ENCODE measurements at regions not wholly inside any gene's neighbourhood (a gene's known extent, or its start where the extent isn't known, plus 50 kb on each side); places are given as distances from the start of the nearest gene placed in this dataset.

GRCh38 chr3:150090877-150091276 is 120.2 kb upstream of the PFN2 start:
- H3K4me3 ChIP-seq (ENCODE audit: low read length): no peak overlapping the region
- no peak for TF ChIP-seq CTCF (conservative IDR thresholded peaks at IDR 0.05; ENCODE audit: low read depth, low read length)
- DNase-seq (ENCODE audit: low read depth): no peak

- no peak for TF ChIP-seq CTCF (conservative IDR thresholded peaks at IDR 0.05; ENCODE audit: low read depth, low read length)
- H3K4me3 ChIP-seq (ENCODE audit: low read length): no peak overlapping the region
- DNase-seq (ENCODE audit: low read depth): no peak
These were observed 119.3 kb upstream of the PFN2 start for GRCh38 chr3:150090006-150090405.

- no peak overlapping the region for H3K4me3 ChIP-seq (ENCODE audit: low read length)
- TF ChIP-seq CTCF (conservative IDR thresholded peaks at IDR 0.05; ENCODE audit: low read depth, low read length): no peak
These were observed 113.4 kb upstream of the PFN2 start for GRCh38 chr3:150084128-150084527.

GRCh38 chr3:150083655-150084042 is 113.0 kb upstream of the PFN2 start:
- TF ChIP-seq CTCF (conservative IDR thresholded peaks at IDR 0.05; ENCODE audit: low read depth, low read length): no peak
- no peak overlapping the region for H3K4me3 ChIP-seq (ENCODE audit: low read length)
- no peak for DNase-seq (ENCODE audit: low read depth)

More at GRCh38 chr3:150084128-150084527, 113.4 kb upstream of the PFN2 start:
- no peak for DNase-seq (ENCODE audit: low read depth)

- no peak for TF ChIP-seq CTCF (conservative IDR thresholded peaks at IDR 0.05; ENCODE audit: low read depth, low read length)
- H3K4me3 ChIP-seq (ENCODE audit: low read length): no peak overlapping the region
- no peak for DNase-seq (ENCODE audit: low read depth)
These were observed 112.4 kb upstream of the PFN2 start for GRCh38 chr3:150082898-150083654.

- H3K4me3 ChIP-seq (ENCODE audit: low read length): no peak overlapping the region
- peak; percentile 48 for DNase-seq (ENCODE audit: low read depth)
- no peak for TF ChIP-seq CTCF (conservative IDR thresholded peaks at IDR 0.05; ENCODE audit: low read depth, low read length)
These were observed 110.4 kb upstream of the PFN2 start for GRCh38 chr3:150081084-150081483.

- no peak overlapping the region for H3K4me3 ChIP-seq (ENCODE audit: low read length)
- DNase-seq (ENCODE audit: low read depth): no peak
- TF ChIP-seq CTCF (conservative IDR thresholded peaks at IDR 0.05; ENCODE audit: low read depth, low read length): no peak
These were observed 109.5 kb upstream of the PFN2 start for GRCh38 chr3:150080058-150080730.
